ENCODE measurements at regions not wholly inside any gene's neighbourhood (a gene's known extent, or its start where the extent isn't known, plus 50 kb on each side); places are given as distances from the start of the nearest gene placed in this dataset.

- H3K36me3 Mint-ChIP-seq (ENCODE audit: low read depth) = no peaks in the 10 kb centered on the region
- no peak for TF ChIP-seq CTCF (IDR thresholded peaks at IDR 0.05)
- peaks cover 22% of the 10 kb centered on the region for H3K4me1 Mint-ChIP-seq
- H3K9me3 Mint-ChIP-seq = peaks cover 5% of the 10 kb centered on the region
- no peak for DNase-seq
- H3K27ac Mint-ChIP-seq = no peak overlapping the region
- peaks cover 47% of the 10 kb centered on the region for H3K27me3 Mint-ChIP-seq (ENCODE audit: low read depth, poor library complexity)
- no peak overlapping the region for H3K4me3 Mint-ChIP-seq
Measured at GRCh38 chr6:108778421-108779186, 69.6 kb upstream of the ARMC2 start.

GRCh38 chr6:108779536-108780275, 68.5 kb upstream of the ARMC2 start:
- peaks cover 55% of the 10 kb centered on the region for H3K27me3 Mint-ChIP-seq (ENCODE audit: low read depth, poor library complexity)
- peaks cover 22% of the 10 kb centered on the region for H3K4me1 Mint-ChIP-seq
- no peak for TF ChIP-seq CTCF (IDR thresholded peaks at IDR 0.05)
- no peaks in the 10 kb centered on the region for H3K36me3 Mint-ChIP-seq (ENCODE audit: low read depth)
- no peak for DNase-seq
- no peak overlapping the region for H3K27ac Mint-ChIP-seq
- H3K4me3 Mint-ChIP-seq = peak overlapping the region; percentile 42
- peaks cover 2% of the 10 kb centered on the region for H3K9me3 Mint-ChIP-seq

- peaks cover 26% of the 10 kb centered on the region for H3K4me1 Mint-ChIP-seq
- no peak for TF ChIP-seq CTCF (IDR thresholded peaks at IDR 0.05)
- H3K9me3 Mint-ChIP-seq = no peaks in the 10 kb centered on the region
- no peak overlapping the region for H3K4me3 Mint-ChIP-seq
- no peak overlapping the region for H3K27ac Mint-ChIP-seq
- H3K36me3 Mint-ChIP-seq (ENCODE audit: low read depth) = no peaks in the 10 kb centered on the region
- DNase-seq = no peak
- peaks cover 60% of the 10 kb centered on the region for H3K27me3 Mint-ChIP-seq (ENCODE audit: low read depth, poor library complexity)
Measured at GRCh38 chr6:108780784-108781183, 67.4 kb upstream of the ARMC2 start.

- Mint-ChIP-seq H3K4me1 (peaks cover 34% of the 10 kb centered on the region), H3K36me3 (ENCODE audit: low read depth) (no peaks in the 10 kb centered on the region), H3K4me3 (peak overlapping the region; percentile 87), H3K27ac (no peak overlapping the region), H3K9me3 (no peaks in the 10 kb centered on the region), H3K27me3 (ENCODE audit: low read depth, poor library complexity) (peaks cover 64% of the 10 kb centered on the region)
- TF ChIP-seq CTCF (IDR thresholded peaks at IDR 0.05) = no peak
- DNase-seq = peak; percentile 34
Measured at GRCh38 chr6:108781419-108782100, 66.7 kb upstream of the ARMC2 start.

- peaks cover 61% of the 10 kb centered on the region for H3K27me3 Mint-ChIP-seq (ENCODE audit: low read depth, poor library complexity)
- H3K36me3 Mint-ChIP-seq (ENCODE audit: low read depth) = no peaks in the 10 kb centered on the region
- peaks cover 36% of the 10 kb centered on the region for H3K4me1 Mint-ChIP-seq
- DNase-seq = peak; percentile 73
- peak overlapping the region; percentile 87 for H3K4me3 Mint-ChIP-seq
- peak; percentile 77 for TF ChIP-seq CTCF (IDR thresholded peaks at IDR 0.05)
- no peaks in the 10 kb centered on the region for H3K9me3 Mint-ChIP-seq
- H3K27ac Mint-ChIP-seq = no peak overlapping the region
Measured at GRCh38 chr6:108782179-108783041, 65.8 kb upstream of the ARMC2 start.
